ENCODE measurements at regions not wholly inside any gene's neighbourhood (a gene's known extent, or its start where the extent isn't known, plus 50 kb on each side); places are given as distances from the start of the nearest gene placed in this dataset.

GRCh38 chr15:66907826-66908743 is 157.3 kb upstream of the SMAD3 start:
- H3K9me3 Mint-ChIP-seq: peaks cover 0 to 6% (median 0%) of the 10 kb centered on the region in 9 donors
- POLR2A ChIA-PET: no interaction called here
- H3K27ac Mint-ChIP-seq: peak overlapping the region in 2 of 10 donors; percentile 24 to 43
- no peak overlapping the region for H3K4me3 Mint-ChIP-seq
- H3K4me1 Mint-ChIP-seq: peaks cover 11 to 25% (median 20%) of the 10 kb centered on the region in 4 donors
- peaks cover 0 to 5% (median 2%) of the 10 kb centered on the region in 5 donors for H3K27me3 Mint-ChIP-seq
- no peaks in the 10 kb centered on the region for H3K36me3 Mint-ChIP-seq
- no peak for ATAC-seq
- DNase-seq: peak in 1 of 10 donors; percentile 9

DNA sequence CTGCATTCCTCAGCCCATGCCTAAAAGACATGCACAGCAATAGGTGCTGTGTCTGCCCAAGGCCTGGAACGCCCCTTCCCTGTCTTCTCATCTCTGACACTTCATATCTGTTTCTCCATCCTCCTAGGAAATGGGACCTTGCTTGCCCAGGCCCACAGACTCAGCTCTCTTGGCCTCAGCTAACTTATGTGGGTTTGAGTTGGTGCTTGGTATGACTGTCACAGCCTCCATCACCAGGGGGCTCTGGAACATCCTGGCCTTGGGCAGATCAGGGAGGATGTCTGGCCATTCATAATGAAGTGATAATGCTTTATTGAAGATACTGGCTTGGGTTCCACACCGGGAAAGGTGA is 156.7 kb upstream of the SMAD3 start:
- DNase-seq: no peak
- no peak overlapping the region for H3K4me3 Mint-ChIP-seq
- H3K9me3 Mint-ChIP-seq: peaks cover 0 to 6% (median 0%) of the 10 kb centered on the region in 9 donors
- H3K27me3 Mint-ChIP-seq: peaks cover 0 to 5% (median 2%) of the 10 kb centered on the region in 5 donors
- no peaks in the 10 kb centered on the region for H3K36me3 Mint-ChIP-seq
- ATAC-seq: no peak
- POLR2A ChIA-PET: no interaction called here
- peak overlapping the region in 2 of 10 donors; percentile 24 to 60 for H3K27ac Mint-ChIP-seq
- peaks cover 10 to 24% (median 21%) of the 10 kb centered on the region in 4 donors for H3K4me1 Mint-ChIP-seq

GRCh38 chr15:66909381-66909890 is 156.0 kb upstream of the SMAD3 start:
- no peak overlapping the region for H3K4me3 Mint-ChIP-seq

GRCh38 chr15:66911131-66911700 is 154.2 kb upstream of the SMAD3 start:
- Mint-ChIP-seq H3K4me1 (peaks cover 10 to 21% (median 20%) of the 10 kb centered on the region in 4 donors), H3K9me3 (peaks cover 0 to 9% (median 0%) of the 10 kb centered on the region in 9 donors), H3K27ac (peak overlapping the region in 1 of 10 donors; percentile 60), H3K4me3 (peak overlapping the region in 2 of 10 donors; percentile 25 to 41), H3K27me3 (peaks cover 3 to 15% (median 10%) of the 10 kb centered on the region in 5 donors), H3K36me3 (peaks cover 0 to 5% (median 2%) of the 10 kb centered on the region in 3 donors)
- POLR2A ChIA-PET: interaction anchor here (0.7 kb wide), 1 partner anchor 923 kb away, joined by 3 read pairs; no protein-coding TSS in a partner anchor
- no peak for ATAC-seq
- no peak for DNase-seq

More at GRCh38 chr15:66909381-66909890, 156.0 kb upstream of the SMAD3 start:
- Mint-ChIP-seq H3K27ac (peak overlapping the region in 1 of 10 donors; percentile 63), H3K4me1 (peaks cover 10 to 21% (median 20%) of the 10 kb centered on the region in 4 donors), H3K9me3 (peaks cover 0 to 6% (median 0%) of the 10 kb centered on the region in 9 donors), H3K36me3 (no peaks in the 10 kb centered on the region), H3K27me3 (peaks cover 0 to 5% (median 2%) of the 10 kb centered on the region in 5 donors)
- DNase-seq: no peak
- ATAC-seq: no peak
- POLR2A ChIA-PET: no interaction called here

DNA sequence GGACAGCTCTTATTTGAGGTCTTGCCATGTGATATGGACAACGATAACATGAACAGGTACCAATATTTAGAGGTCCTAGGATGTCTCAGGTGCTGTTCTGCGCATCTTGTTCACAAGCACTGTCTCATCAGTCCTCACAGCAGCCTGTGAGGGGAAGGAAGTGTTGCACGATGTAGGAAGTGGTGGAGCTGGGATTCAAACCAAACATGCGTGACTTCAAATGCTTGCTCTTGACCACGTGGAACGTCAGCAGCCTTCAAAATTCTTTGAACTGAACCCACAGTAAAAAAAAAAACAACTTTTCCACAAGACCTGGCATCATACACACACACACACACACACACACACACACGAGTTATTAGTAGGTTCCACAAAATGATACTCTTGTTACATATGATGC is 153.4 kb upstream of the SMAD3 start:
- POLR2A ChIA-PET: interaction anchor here (0.7 kb wide), 1 partner anchor 923 kb away, joined by 3 read pairs; no protein-coding TSS in a partner anchor
- ATAC-seq (peak; percentile 98 to 99), DNase-seq (peak in 8 of 10 donors; percentile 10 to 81 (median 58))
- Mint-ChIP-seq H3K4me1 (peaks cover 10 to 21% (median 20%) of the 10 kb centered on the region in 4 donors), H3K4me3 (peak overlapping the region in 9 of 10 donors; percentile 22 to 78 (median 47)), H3K9me3 (peaks cover 0 to 10% (median 3%) of the 10 kb centered on the region in 9 donors), H3K36me3 (peaks cover 0 to 5% (median 2%) of the 10 kb centered on the region in 3 donors), H3K27me3 (peaks cover 0 to 23% (median 8%) of the 10 kb centered on the region in 5 donors), H3K27ac (peak overlapping the region in 6 of 10 donors; percentile 5 to 96 (median 71))

GRCh38 chr15:66912441-66912840 is 153.0 kb upstream of the SMAD3 start:
- peaks cover 10 to 21% (median 20%) of the 10 kb centered on the region in 4 donors for H3K4me1 Mint-ChIP-seq
- POLR2A ChIA-PET: no interaction called here
- H3K27ac Mint-ChIP-seq: peak overlapping the region in 5 of 10 donors; percentile 16 to 82 (median 67)
- peaks cover 0 to 27% (median 8%) of the 10 kb centered on the region in 5 donors for H3K27me3 Mint-ChIP-seq
- H3K9me3 Mint-ChIP-seq: peaks cover 0 to 14% (median 5%) of the 10 kb centered on the region in 9 donors
- H3K36me3 Mint-ChIP-seq: peaks cover 0 to 10% (median 2%) of the 10 kb centered on the region in 3 donors
- DNase-seq: no peak
- peak overlapping the region in 7 of 10 donors; percentile 22 to 78 (median 51) for H3K4me3 Mint-ChIP-seq
- ATAC-seq: no peak

- POLR2A ChIA-PET: no interaction called here
- no peak overlapping the region for H3K27ac Mint-ChIP-seq
- ATAC-seq (no peak), DNase-seq (no peak)
- peaks cover 0 to 6% (median 3%) of the 10 kb centered on the region in 4 donors for H3K4me1 Mint-ChIP-seq
- H3K27me3 Mint-ChIP-seq: peaks cover 0 to 41% (median 13%) of the 10 kb centered on the region in 5 donors
- no peak overlapping the region for H3K4me3 Mint-ChIP-seq
- H3K36me3 Mint-ChIP-seq: peaks cover 0 to 20% (median 2%) of the 10 kb centered on the region in 3 donors
- peaks cover 2 to 25% (median 14%) of the 10 kb centered on the region in 9 donors for H3K9me3 Mint-ChIP-seq
These were observed 147.4 kb upstream of the SMAD3 start for GRCh38 chr15:66917904-66918448.

GRCh38 chr15:66919421-66919820 is 146.0 kb upstream of the SMAD3 start:
- H3K9me3 Mint-ChIP-seq: peaks cover 2 to 31% (median 15%) of the 10 kb centered on the region in 9 donors
- peaks cover 0 to 9% (median 7%) of the 10 kb centered on the region in 4 donors for H3K4me1 Mint-ChIP-seq
- no peak overlapping the region for H3K4me3 Mint-ChIP-seq
- POLR2A ChIA-PET: no interaction called here
- H3K36me3 Mint-ChIP-seq: peaks cover 2 to 27% (median 6%) of the 10 kb centered on the region in 3 donors
- H3K27me3 Mint-ChIP-seq: peaks cover 4 to 52% (median 20%) of the 10 kb centered on the region in 5 donors
- no peak for DNase-seq
- ATAC-seq: no peak
- no peak overlapping the region for H3K27ac Mint-ChIP-seq

GRCh38 chr15:66921319-66921915 is 144.0 kb upstream of the SMAD3 start:
- POLR2A ChIA-PET: no interaction called here
- H3K4me3 Mint-ChIP-seq: no peak overlapping the region
- ATAC-seq (no peak), DNase-seq (no peak)
- peaks cover 6 to 43% (median 24%) of the 10 kb centered on the region in 5 donors for H3K27me3 Mint-ChIP-seq
- H3K4me1 Mint-ChIP-seq: peaks cover 0 to 9% (median 7%) of the 10 kb centered on the region in 4 donors
- H3K36me3 Mint-ChIP-seq: peaks cover 0 to 23% (median 6%) of the 10 kb centered on the region in 3 donors
- no peak overlapping the region for H3K27ac Mint-ChIP-seq
- H3K9me3 Mint-ChIP-seq: peaks cover 2 to 27% (median 15%) of the 10 kb centered on the region in 9 donors

- H3K27ac Mint-ChIP-seq: peak overlapping the region in 2 of 10 donors; percentile 26 to 37
- POLR2A ChIA-PET: no interaction called here
These were observed 142.8 kb upstream of the SMAD3 start for GRCh38 chr15:66922608-66923007.

DNA sequence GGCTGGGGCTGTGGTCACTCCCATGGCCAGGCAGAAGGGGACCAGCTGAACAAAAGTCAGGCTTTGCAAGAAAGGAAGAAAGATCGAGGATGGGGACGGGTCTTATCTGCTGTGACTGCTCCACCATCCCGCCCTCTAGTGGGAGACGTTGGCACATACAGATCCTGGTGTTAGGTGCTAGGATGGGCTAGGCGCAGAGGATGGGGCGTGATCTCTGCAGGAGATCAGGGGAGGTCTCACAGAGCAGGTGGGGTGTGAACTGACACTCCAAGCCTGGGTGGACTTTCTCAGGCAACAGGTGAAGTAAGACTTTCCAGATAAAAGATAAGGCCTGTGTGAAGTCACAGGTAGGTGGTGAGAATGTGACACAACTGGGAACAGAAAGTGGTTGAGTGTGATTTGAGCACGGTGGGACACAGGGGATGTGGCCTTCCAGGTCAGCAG is 141.9 kb upstream of the SMAD3 start:
- H3K4me3 Mint-ChIP-seq: peak overlapping the region in 1 of 10 donors; percentile 11
- peaks cover 0 to 9% (median 6%) of the 10 kb centered on the region in 3 donors for H3K36me3 Mint-ChIP-seq
- no peak overlapping the region for H3K27ac Mint-ChIP-seq
- DNase-seq (peak in 7 of 10 donors; percentile 4 to 68 (median 24)), ATAC-seq (peak; percentile 66 to 73)
- H3K4me1 Mint-ChIP-seq: peaks cover 0 to 9% (median 7%) of the 10 kb centered on the region in 4 donors
- H3K9me3 Mint-ChIP-seq: peaks cover 0 to 18% (median 4%) of the 10 kb centered on the region in 9 donors
- peaks cover 7 to 30% (median 24%) of the 10 kb centered on the region in 5 donors for H3K27me3 Mint-ChIP-seq
- POLR2A ChIA-PET: no interaction called here

More at GRCh38 chr15:66922608-66923007, 142.8 kb upstream of the SMAD3 start:
- ATAC-seq (no peak), DNase-seq (no peak)
- Mint-ChIP-seq H3K4me1 (peaks cover 0 to 9% (median 7%) of the 10 kb centered on the region in 4 donors), H3K27me3 (peaks cover 7 to 31% (median 21%) of the 10 kb centered on the region in 5 donors), H3K36me3 (peaks cover 0 to 16% (median 6%) of the 10 kb centered on the region in 3 donors), H3K9me3 (peaks cover 0 to 22% (median 8%) of the 10 kb centered on the region in 9 donors), H3K4me3 (no peak overlapping the region)

Measured in naive thymus-derived CD8-positive, alpha-beta T cell (primary cell).